ENCODE measurements at regions not wholly inside any gene's neighbourhood (a gene's known extent, or its start where the extent isn't known, plus 50 kb on each side); places are given as distances from the start of the nearest gene placed in this dataset.

DNA sequence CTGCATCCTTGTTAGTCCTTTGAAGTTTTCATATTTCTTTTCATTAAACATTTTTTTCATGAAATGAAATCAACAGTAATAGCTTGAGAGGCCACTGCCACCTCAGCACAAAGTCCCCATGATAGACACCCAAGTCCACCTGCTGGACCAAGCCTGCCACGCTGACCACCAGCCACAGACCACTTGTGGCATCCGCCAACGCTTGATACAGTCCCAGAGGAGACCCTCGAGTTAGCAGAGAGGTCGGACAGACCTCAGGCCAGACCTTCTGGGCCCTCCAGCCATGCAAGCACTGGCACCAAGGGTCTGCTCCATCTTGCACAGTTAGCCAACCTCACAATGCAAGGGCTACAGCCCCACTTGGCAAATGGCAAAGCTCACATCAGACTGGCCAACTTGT lies 91.8 kb upstream of the RTL6 start:
- H3K4me1 ChIP-seq: no peaks in the 10 kb centered on the region
- H3K27ac ChIP-seq: no peak overlapping the region
- TF ChIP-seq, protein P1, sequence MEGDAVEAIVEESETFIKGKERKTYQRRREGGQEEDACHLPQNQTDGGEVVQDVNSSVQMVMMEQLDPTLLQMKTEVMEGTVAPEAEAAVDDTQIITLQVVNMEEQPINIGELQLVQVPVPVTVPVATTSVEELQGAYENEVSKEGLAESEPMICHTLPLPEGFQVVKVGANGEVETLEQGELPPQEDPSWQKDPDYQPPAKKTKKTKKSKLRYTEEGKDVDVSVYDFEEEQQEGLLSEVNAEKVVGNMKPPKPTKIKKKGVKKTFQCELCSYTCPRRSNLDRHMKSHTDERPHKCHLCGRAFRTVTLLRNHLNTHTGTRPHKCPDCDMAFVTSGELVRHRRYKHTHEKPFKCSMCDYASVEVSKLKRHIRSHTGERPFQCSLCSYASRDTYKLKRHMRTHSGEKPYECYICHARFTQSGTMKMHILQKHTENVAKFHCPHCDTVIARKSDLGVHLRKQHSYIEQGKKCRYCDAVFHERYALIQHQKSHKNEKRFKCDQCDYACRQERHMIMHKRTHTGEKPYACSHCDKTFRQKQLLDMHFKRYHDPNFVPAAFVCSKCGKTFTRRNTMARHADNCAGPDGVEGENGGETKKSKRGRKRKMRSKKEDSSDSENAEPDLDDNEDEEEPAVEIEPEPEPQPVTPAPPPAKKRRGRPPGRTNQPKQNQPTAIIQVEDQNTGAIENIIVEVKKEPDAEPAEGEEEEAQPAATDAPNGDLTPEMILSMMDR (IDR thresholded peaks at IDR 0.05): no peak
- TF ChIP-seq POLR2A (IDR thresholded peaks at IDR 0.05): no peak
- peaks cover 0 to 27% of the 10 kb centered on the region in 2 donors for H3K27me3 ChIP-seq
- 89 to 90% methylated on average over 5 of the region's 5 CpGs for WGBS, 2 donors
- H3K36me3 ChIP-seq: no peaks in the 10 kb centered on the region
- no peak for DNase-seq (ENCODE audit: low spot score in 2 of 2)
- H3K9me3 ChIP-seq: peaks cover 0 to 10% (median 0%) of the 10 kb centered on the region in 4 donors
- H3K4me3 ChIP-seq: no peak overlapping the region

DNA sequence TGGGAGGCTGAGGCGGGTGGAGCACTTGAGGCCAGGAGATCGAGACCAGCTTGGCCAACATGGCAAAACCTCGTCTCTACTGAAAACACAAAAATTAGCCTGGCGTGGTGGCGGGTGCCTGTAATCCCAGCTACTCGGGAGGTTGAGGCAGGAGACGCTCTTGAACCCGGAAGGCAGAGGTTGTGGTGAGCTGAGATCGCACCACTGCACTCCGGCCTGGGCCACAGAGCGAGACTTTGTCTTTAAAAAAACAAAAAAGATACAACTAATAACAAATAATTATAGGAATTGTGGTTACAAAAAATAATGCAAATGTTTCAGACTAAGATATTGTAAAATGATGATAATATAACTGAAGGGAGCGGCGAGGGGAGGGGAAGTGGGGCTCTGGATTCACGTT lies 90.3 kb upstream of the RTL6 start:
- no peak overlapping the region for H3K4me3 ChIP-seq
- H3K27ac ChIP-seq: no peak overlapping the region
- no peaks in the 10 kb centered on the region for H3K36me3 ChIP-seq
- H3K4me1 ChIP-seq: no peaks in the 10 kb centered on the region
- H3K9me3 ChIP-seq: peaks cover 0 to 10% (median 0%) of the 10 kb centered on the region in 4 donors
- TF ChIP-seq EP300 (IDR thresholded peaks at IDR 0.05) (no peak), POLR2A (IDR thresholded peaks at IDR 0.05) (no peak)
- TF ChIP-seq, protein P1 (IDR thresholded peaks at IDR 0.05): no peak
- H3K27me3 ChIP-seq: peaks cover 0 to 34% of the 10 kb centered on the region in 2 donors
- no peak for DNase-seq (ENCODE audit: low spot score in 2 of 2)
- WGBS, 2 donors: 90% methylated on average over 14 of the region's 14 CpGs

DNA sequence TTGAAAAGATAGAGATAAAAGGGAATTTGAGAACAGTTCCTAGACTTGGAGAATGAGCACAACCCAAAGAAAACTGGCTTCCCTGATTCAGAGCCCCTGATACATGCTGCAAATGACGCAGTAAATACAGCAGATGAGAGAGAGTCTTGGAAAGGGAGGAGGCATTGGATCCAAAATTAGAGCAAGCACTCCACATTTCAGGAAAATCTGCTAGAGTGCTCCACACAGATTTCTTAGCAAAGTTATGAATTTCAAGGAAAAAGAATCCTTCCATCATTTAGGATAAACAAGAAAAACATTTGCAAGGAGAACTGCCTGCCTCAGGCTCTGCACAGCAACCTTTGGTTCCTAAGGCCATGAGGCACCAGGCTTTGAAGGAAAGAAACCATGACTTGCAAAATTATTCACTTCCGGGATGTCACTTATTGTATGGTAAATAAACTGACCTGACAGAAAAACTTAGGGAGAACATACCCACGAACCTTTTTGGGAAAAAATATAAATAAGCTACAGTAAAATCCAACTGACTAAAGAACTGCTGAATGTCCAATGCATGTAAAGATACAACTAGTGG lies 89.8 kb upstream of the RTL6 start:
- Histone ChIP-seq H3K9me3 (peaks cover 0 to 10% (median 0%) of the 10 kb centered on the region in 4 donors), H3K36me3 (no peaks in the 10 kb centered on the region), H3K4me1 (no peaks in the 10 kb centered on the region), H3K27ac (no peak overlapping the region), H3K4me3 (no peak overlapping the region), H3K27me3 (peaks cover 0 to 32% of the 10 kb centered on the region in 2 donors)
- WGBS, 2 donors: 76 to 82% methylated on average over 3 of the region's 3 CpGs
- no peak for DNase-seq (ENCODE audit: low spot score in 2 of 2)
- TF ChIP-seq, protein P1 (IDR thresholded peaks at IDR 0.05): no peak
- TF ChIP-seq EP300 (IDR thresholded peaks at IDR 0.05): no peak
- TF ChIP-seq POLR2A (IDR thresholded peaks at IDR 0.05): no peak

DNA sequence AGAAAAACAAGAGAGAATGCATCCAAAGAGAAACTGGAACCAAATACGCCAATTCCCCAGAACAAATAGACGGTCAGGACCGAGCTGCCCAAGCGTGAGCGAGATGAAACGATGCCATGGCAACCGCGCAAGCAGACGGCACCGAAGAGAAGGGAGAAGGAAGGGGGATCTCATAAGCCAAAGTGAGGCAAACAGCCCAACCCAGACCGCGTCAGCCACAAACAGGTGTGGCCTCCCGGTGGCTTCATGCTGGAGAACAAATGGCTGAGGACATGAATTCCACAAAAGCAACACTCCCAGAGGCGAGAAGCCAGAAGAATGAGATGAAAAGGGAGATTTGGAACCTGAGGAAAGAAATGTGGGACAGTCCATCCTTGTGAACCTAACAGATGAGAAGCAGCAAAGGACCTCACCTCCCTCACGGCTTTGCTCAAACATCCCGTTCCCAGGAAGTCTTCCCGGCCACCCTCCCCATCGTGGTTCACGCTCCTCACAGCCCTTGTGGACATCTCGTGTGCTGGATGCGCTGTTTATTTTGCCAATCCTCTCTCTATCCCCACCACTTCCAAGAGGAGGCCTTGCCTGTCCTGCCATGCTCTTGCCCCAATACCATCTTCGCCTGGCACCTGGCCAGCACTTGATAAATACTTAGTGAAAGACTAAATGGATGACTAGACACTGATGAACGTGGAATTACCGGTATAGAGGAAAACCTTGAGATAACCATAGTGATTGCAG lies 89.1 kb upstream of the RTL6 start:
- peaks cover 0 to 16% (median 0%) of the 10 kb centered on the region in 4 donors for H3K9me3 ChIP-seq
- TF ChIP-seq POLR2A (IDR thresholded peaks at IDR 0.05) (no peak), EP300 (IDR thresholded peaks at IDR 0.05) (no peak)
- TF ChIP-seq, protein P1 (IDR thresholded peaks at IDR 0.05): no peak
- peaks cover 0 to 27% of the 10 kb centered on the region in 2 donors for H3K27me3 ChIP-seq
- H3K27ac ChIP-seq: no peak overlapping the region
- no peaks in the 10 kb centered on the region for H3K36me3 ChIP-seq
- DNase-seq (ENCODE audit: low spot score in 2 of 2): no peak
- WGBS, 2 donors: 46 to 47% methylated on average over 24 of the region's 24 CpGs
- H3K4me1 ChIP-seq: no peaks in the 10 kb centered on the region
- no peak overlapping the region for H3K4me3 ChIP-seq

DNA sequence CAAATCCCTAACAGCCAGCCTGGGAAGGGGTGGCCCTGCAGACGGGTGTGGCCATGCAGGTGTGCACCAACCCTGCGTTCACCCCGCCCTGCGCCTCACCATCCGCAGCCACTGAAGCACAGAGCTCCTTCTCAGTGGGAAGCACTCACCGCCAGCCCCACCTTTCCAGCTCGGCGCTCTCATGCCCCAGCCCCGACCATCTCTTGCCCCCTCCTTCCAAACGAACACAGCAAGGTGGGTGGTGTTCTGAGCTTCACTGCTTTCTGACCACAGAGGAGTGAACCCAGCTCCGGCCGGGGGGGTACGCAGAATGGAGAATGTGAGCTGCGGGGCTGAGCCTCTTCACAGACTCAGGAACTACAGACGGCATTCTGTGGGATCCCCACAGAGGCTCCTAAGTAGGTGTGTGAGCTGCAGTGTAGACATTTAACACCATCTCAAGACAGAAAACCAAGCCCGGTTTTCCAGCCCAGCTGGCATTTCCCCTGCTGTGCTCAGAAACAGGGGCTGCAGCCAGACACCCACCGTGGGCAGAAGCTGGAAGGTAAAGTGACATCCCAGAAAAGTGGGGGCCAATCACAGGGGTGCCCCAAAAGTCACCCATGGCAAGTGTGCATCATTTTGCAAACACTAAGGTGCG lies 88.4 kb upstream of the RTL6 start:
- Histone ChIP-seq H3K4me1 (no peaks in the 10 kb centered on the region), H3K36me3 (no peaks in the 10 kb centered on the region), H3K27me3 (peaks cover 0 to 21% of the 10 kb centered on the region in 2 donors), H3K27ac (no peak overlapping the region), H3K4me3 (no peak overlapping the region), H3K9me3 (peaks cover 0 to 17% (median 0%) of the 10 kb centered on the region in 4 donors)
- no peak for DNase-seq (ENCODE audit: low spot score in 2 of 2)
- WGBS, 2 donors: 45 to 49% methylated on average over 18 of the region's 18 CpGs
- TF ChIP-seq POLR2A (IDR thresholded peaks at IDR 0.05) (no peak), EP300 (IDR thresholded peaks at IDR 0.05) (no peak)
- TF ChIP-seq, protein P1 (IDR thresholded peaks at IDR 0.05): no peak

All from tibial nerve (tissue), 4 donors.